GM10266 (cell line): ENCODE measurements at regions not wholly inside any gene's neighbourhood (a gene's known extent, or its start where the extent isn't known, plus 50 kb on each side); places are given as distances from the start of the nearest gene placed in this dataset.

Experiments used
- DNase-seq: peaks from one replicate; pipeline ENCODE4 v3.0.0; 2012; ENCODE audit errors: extremely low spot score
- CTCF ChIP-seq: IDR thresholded peaks from 2 replicates; pipeline ENCODE4 v1.5.1; 2012; ENCODE audit warnings: mild to moderate bottlenecking, low read depth; ENCODE audit not compliant: control insufficient read depth, insufficient read depth; ENCODE audit errors: missing control alignments

GRCh38 chr3:194994551-194994981, 276.4 kb downstream of the XXYLT1 start:
- no peak for DNase-seq
- no peak for TF ChIP-seq CTCF

GRCh38 chr3:194995334-194995733, 275.6 kb downstream of the XXYLT1 start:
- TF ChIP-seq CTCF: no peak
- DNase-seq: no peak

- no peak for TF ChIP-seq CTCF
- DNase-seq: no peak
Observed at GRCh38 chr3:194995922-194996321, 275.0 kb downstream of the XXYLT1 start.

- DNase-seq: no peak
- TF ChIP-seq CTCF: no peak
Observed at GRCh38 chr3:194996746-194997145, 274.2 kb downstream of the XXYLT1 start.

GRCh38 chr3:194998417-194998816, 272.5 kb downstream of the XXYLT1 start:
- no peak for TF ChIP-seq CTCF
- no peak for DNase-seq

DNA sequence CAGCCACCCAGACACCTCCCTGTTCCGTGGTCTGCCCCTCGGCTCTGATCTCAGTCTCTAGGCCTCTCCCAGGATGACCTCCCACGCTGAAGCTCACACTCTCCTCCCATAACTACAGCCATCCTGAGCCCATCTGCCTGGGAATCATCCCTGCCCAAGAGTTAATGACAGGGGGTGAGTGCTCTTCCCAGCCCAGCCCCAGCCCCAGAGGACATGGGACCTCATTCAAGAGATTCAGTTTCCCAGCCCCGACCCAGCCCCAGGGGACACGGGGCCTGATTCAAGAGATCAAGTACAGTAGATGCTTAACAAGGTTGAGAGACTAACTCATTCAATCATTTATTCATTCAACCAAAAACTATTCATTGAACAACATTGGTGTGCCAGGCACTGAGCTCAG, 272.0 kb downstream of the XXYLT1 start:
- no peak for TF ChIP-seq CTCF
- DNase-seq: no peak

DNA sequence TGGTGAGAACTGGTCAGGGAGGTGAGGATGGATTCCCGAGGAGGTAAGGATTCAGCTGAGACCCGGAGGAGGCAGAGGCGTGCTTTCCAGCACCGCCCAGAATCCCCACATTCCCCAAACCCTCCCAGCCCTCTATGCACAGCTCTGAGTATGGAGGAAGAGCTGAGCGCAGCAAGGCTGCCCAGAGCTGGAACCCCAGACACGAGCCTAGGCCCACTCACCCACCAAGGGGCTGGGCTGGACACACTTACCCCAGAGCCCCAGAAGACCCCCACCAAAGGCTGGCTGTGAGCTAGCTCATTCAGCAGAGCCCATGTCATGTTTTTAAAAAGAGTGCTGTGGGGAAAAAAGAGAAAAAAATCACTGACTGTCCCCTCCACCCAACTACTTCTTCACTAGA, 271.5 kb downstream of the XXYLT1 start:
- DNase-seq: no peak
- TF ChIP-seq CTCF: no peak
